HG03139 (cell line): ENCODE measurements at regions not wholly inside any gene's neighbourhood (a gene's known extent, or its start where the extent isn't known, plus 50 kb on each side); places are given as distances from the start of the nearest gene placed in this dataset.
"Not testable (repeated sequence)": the region's sequence is repeated elsewhere in the genome, so short reads cannot be mapped to it uniquely, and the experiment has no call there.

Experiments used
- ATAC-seq: cut with Tn5 transposase; IDR thresholded peaks from one replicate; pipeline ENCODE4 v1.9.1; 2021; ENCODE audit not compliant: unreplicated experiment

DNA sequence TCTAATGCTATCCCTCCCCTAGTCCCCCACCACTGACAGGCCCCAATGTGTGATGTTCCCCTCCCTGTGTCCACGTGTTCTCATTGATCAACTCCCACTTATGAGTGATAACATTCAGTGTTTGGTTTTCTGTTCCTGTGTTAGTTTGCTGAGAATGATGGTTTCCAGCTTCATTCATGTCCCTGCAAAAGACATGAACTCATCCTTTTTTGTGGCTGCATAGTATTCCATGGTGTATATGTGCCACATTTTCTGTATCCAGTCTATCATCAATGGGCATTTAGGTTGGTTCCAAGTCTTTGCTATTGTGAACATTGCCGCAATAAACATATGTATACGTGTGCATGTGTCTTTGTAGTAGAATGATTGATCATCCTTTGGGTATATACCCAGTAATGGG lies 153.1 kb downstream of the OR13H1 start:
- ATAC-seq = not testable (repeated sequence)

DNA sequence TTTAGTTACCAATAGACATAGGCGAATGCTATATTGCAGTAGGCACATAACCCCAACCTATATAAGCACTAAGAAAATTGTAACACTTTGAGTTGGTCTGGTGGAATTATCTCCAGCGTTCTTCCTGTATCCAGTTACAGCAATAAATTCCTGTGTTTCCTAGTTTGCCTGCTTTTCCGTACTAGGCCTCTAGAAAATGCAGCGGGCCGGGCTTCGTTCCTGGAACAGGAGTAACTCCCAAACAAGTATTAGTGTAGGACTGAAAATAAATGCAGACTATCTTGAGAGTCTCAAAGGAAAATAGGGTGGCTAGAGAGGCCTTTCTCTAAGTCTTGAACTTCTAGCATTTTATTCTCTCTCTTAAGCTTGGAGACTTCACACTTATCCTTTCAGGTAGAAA lies 159.8 kb downstream of the OR13H1 start:
- ATAC-seq = no peak

DNA sequence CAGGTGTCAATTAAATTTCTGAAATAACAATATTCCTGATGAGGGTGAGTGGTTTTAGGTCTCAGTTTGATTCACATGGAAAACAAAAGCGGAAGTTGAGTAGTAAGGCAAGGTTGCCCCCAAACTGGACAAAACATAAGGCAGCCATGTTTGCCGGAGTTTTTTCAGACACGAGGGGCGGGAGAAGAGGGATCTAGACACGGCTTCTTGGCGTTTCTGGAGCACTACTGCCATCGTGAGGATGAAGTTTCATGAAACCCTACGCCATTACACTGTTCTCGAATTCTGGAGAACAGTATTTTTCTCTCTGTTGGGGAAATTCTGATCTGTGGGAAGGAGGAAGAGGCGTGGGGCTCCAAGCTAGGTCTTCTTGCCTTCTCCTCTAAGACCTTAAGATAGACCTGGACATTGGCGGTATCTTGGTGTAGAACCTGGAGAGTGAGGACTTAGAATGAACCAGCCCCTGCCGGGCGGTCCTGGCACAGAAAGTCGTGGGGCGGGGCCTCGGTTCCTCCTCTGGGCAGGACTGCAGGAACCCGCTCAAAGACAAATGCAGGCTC lies 160.3 kb downstream of the OR13H1 start:
- no peak for ATAC-seq

DNA sequence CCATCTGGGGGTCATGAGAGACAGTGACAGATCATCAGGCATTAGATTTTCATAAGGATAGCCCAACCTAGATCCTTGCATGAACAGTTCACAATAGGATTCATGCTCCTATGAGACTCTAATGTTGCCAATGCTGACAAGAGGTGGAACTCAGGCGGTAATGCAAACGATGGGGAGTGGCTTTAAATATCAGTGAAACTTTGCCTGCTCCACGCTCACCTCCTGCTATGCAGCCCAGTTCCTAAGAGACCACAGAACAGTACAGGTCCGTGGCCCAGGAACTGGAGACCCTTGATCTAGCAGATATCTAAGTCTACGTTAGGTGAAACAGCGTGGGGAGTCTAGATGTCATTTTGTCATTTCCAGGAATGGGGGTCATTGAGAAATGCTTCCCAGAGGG lies 165.7 kb downstream of the OR13H1 start:
- ATAC-seq = no peak

DNA sequence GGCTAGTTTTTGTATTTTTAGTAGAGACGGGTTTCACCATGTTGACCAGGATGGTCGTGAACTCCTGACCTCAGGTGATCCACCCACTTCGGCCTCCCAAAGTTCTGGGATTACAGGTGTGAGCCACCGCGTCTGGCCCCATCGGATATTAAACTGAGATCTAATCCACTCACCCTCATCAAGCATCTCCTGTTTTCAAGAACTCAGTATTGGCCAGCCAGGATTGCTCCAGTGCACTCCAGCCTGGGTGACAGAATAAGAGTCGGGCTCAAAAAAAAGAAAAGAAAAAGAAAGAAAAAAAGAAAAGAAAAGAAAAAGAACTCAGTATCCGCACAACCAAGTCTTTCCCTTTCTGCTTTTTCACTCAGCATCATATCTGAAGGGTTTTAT lies 167.6 kb downstream of the OR13H1 start:
- no peak for ATAC-seq

DNA sequence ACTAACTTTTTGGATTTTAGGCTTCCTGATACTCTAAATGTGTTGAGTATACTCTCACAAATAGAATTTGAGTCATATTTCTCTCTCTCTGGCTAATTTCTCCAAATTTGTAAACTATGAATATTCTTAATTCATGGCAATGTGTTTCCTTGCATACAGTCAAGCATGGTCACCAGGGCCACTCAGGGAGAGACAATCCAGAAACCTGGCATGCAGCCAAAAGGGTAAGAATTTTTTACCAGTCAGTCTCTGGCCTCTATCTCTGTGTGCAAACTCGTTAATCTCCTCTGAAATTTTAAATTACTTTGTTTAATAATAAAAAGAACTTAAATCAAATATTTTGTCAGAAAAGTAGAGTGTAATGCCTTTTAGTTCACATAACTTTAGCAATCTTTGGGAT lies 179.8 kb downstream of the OR13H1 start:
- no peak for ATAC-seq

DNA sequence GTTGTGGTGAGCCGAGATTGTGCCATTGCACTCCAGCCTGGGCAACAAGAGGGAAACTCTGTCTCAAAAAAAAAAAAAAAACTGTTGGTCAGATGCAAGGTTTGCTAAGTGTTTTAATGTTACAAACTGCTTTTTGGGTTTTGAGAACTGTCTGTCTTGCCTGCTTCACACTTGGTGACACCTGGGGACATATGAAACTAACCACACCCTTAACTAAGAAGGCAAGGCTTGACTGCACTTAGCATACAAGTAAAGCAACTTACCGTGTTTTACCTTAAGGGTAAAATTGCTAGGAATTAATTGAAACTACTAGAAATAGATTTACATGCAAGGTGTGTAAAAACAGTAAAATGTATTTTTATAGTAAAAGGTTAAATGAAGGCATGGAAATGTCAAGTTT lies 180.4 kb downstream of the OR13H1 start:
- ATAC-seq = no peak

DNA sequence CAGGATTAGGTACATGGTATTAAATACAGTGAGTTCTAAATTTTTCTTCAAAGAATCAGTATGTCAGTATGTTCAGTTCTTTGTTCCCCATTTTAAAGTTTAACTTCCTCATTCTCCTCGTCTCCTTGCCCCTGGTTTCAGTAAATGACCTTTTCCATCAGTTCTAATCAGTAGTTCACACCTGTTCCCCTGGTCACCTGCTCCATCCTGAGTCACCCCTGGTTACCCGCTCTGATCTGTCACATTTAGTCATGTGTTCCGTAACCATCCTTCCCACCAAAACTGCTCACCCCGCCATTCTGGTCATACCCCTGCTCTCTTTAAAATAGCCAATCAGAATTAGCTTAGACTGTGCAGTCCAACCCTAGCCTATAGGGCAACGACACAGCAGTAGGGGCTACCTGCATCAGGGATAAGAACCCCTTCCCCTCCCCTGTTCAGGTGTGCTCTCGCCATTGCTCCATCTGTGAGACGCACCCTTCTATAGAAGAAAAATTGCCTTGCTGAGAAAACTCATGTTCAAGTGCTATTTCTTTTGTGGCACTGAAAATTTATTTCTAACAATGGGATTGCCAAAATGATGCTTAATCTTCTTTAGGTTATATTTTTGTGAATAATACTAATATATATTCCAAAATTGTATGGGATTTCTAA lies 181.3 kb downstream of the OR13H1 start:
- ATAC-seq = no peak

DNA sequence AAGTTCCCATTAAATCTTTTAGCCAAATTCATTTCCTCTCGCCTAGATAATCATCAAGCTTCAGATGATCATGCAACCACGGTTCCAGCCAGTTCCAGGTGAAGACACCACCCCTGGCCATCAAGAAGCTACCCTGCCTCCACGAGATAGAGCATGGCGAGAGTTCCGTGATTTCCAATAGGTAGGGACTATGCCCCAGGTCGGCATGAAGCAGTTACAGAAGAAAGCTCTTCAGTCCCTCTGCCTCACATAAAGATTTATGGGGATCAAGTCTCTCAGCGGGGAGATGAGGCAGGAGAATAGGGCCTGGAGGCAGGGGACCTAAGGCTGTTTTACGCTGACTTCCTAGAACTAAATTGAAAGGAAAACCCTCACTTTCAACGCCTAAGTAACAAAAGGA lies 183.9 kb downstream of the OR13H1 start:
- no peak for ATAC-seq

DNA sequence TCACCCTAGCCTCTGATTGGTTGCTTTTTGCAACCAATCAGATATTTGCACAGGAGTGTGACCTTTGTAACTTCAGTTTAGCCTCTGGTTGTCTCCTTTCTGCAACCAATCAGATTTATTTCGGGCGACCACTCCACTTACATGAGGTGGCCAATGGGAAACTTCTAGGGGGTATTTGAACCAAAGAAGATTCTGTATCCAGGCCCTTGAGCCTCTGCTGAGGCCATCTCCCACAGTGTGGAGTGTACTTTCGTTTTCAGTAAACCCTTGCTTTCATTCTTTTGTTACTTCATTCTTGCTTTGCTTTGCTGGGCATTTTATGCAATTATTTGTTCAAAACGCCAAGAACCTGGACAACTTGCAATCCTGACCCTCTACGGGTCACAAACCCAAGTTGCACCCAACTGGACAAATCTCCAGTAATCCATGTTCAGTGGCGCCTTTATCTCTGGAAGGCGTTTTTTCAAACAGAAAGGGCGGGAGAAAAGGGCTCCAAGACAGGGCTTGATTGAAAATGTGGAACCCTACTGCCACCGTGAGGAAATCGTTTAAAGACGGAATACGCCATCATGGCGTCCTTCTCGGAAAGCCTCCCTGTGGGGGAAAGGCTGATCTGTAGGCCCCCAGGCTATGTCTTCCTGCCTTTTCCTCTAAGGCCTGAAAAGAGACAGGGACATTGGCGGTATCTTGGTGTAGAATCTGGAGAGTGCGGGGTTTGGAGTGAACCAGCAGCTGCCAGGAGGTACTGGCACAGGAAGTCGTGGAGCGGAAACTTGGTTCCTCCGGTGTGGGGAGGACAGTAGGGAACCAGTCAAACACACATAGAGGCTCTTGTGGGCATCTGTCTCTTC lies 184.6 kb downstream of the OR13H1 start:
- no peak for ATAC-seq

DNA sequence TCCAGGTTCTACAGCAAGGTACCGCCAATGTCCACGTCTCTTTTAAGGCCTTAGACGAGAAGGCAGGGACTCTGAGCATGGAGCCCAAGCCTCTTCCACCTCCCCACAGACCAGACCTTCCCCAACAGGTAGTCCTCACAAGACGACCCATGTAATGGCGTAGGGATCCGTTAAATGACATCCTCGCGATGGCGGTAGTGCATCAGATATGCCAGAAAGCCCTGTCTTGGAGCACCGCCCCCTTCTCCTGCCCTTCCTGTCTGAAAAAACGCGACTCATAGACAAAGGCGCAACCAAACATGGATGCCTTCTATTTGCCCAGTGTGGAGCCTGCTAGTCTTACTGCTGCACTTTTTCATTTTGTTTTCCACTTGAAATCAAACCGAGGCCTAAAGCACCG lies 185.4 kb downstream of the OR13H1 start:
- no peak for ATAC-seq

DNA sequence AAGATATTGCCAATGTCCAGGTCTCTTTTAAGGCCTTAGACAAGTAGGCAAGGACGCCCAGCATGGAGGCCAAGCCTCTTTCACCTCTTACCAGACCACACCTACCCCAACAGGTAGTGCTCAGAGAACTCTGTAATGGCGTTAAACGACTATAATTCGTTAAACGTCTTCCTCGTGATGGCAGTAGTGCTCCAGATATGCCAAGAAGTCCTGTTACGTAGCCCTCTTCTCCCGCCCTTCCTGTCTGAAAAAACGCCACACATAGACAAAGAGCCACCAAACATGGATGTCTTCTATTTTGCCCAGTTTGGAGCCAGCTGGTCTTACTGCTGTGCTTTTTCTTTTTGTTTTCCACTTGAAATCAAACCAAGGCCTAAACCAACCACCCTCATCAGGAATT lies 190.7 kb downstream of the OR13H1 start:
- ATAC-seq = no peak

DNA sequence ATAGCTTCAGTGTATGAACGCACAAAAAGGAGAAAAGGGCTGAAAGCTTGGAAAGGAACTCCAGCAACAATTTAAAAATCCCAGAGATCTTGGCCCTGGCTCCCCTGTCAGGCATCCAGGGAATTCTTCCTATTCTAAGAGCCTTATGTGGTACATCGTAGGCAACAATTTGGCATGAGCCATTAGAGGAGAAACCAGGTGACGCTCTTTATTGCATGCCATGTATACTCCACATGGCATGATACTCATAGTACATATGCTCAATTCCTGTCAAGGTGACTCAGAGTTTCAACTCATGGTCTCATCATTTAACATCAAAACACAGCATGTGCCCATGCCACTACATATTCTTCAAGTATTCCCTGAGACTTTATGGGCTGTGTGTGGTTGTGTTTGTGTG lies 191.3 kb downstream of the OR13H1 start:
- no peak for ATAC-seq

DNA sequence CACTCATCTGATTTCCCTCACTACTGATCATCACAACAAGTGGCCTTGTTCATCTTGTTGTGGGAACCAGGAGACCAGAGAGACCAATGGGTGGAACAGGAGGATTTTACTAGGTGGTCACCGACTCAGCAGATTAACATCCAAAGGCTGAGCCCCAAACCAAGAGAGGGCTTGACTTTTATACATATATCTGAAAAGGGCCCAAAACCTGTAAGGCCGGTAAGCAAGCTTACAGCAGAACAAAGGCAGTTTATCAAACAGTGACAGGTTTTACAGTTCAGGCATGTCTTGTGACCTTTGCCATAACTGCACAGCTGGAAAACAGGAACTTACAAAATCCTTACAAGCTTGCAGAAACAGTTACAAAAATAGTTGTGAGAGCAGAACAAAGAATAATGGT lies 195.9 kb downstream of the OR13H1 start:
- no peak for ATAC-seq

DNA sequence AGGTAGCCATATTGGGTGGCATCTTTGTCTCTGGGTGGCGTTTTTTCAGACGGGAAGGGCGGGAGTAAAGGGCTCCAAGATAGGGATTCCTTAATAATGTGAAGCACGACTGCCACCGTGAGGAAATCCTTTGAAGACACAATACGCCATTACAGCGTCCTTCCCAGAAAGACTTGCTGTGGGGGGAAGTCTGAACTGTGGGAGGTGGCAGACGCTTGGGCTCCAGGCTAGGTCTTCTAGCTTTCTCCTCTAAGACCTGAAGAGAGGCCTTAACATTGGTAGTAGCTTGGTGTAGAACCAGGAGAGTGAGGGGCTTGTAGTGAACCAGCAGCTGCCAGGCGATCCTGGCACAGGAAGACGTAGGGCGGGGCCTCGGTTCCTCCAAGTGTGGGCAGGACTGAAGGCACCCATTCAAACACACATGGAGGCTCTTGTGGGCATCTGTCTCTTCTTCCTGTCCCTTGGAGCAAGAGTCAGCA lies 197.3 kb downstream of the OR13H1 start:
- ATAC-seq = no peak

DNA sequence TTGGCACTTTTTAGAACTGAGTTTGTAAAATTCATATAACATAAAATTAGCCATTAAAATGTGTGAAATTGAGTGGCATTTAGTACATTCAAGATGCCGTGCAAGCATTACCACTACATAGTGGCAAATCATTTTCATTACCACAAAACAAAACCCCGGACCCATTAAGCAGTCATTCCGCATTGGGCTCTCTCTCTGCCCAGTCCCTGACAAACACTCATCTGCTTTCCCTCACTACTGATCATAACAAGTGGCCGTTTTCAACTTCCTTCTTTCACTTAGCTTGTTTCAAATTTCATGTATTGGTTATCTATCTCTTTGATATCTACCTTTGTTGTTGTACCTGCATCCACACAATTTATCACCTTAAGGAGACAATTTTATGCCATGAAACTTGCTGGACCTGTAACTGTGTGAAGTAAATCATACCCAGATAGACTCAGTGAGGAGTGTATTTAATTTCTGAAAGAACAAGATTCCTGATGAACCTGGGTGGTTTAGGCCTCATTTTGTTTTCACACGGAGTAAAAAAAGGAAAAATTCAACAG lies 202.1 kb downstream of the OR13H1 start:
- no peak for ATAC-seq

DNA sequence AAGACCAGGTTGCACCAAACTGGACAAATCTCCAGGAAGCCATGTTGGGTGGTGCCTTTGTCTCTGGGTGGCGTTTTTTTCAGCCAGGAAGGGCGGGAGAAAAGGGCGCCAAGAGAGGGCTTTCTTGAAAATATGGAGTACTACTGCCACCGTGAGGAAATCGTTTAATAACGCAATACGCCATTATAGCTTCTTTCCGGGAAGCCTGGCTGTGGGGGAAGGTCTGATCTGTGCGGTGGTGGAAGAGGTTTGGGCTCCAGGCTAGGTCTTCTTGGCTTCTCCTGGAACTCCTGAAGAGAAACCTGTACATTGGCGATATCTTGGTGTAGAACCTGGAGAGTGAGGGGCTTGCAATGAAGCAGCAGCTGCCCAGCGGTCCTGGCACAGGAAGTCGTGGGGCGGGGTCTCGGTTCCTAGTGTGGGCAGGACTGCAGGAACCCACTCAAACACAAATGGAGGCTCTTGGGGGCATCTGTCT lies 202.7 kb downstream of the OR13H1 start:
- no peak for ATAC-seq

DNA sequence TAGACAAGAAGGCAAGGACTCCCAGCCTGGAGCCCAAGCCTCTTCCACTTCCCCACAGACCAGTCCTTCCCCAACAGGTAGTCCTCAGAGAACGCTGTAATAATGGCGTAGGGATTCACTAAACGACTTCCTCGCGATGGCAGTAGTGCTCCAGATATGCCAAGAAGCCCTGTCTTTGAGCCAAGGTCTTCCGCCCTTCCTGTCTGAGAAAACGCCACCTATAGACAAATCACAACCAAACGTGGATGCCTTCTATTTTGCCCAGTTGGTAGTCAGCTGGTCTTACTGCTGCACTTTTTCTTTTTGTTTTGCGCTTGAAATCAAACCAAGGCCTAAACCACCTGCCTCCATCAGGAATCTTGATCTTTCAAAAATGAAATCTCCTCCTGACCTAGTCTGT lies 203.3 kb downstream of the OR13H1 start:
- ATAC-seq = no peak

DNA sequence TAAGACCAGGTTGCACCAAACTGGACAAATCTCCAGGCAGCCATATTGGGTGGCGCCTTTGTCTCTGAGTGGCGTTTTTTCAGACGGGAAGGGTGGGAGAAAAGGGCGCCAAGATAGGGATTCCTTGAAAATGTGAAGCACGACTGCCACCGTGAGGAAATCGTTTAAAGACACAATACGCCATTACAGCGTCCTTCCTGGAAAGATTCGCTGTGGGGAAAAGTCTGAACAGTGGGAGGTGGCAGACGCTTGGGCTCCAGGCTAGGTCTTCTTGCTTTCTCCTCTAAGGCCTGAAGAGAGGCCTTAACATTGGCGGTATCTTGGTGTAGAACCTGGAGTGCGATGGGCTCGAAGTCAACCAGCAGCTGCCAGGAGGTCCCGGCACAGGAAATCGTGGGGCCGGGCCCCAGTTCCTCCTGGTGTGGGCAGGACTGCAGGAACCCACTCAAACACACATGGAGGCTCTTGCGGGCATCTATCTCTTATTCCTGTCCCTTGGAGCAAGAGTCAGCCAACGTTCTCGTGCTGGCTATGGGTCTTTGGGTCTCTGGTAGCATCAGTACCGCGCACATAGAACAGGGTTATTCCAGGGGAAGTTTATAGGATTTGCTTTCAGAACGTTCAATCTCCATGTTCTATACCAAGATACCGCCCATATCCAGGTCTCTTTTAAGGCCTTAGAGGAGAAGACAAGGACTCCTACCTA lies 208.8 kb downstream of the OR13H1 start:
- ATAC-seq = no peak

DNA sequence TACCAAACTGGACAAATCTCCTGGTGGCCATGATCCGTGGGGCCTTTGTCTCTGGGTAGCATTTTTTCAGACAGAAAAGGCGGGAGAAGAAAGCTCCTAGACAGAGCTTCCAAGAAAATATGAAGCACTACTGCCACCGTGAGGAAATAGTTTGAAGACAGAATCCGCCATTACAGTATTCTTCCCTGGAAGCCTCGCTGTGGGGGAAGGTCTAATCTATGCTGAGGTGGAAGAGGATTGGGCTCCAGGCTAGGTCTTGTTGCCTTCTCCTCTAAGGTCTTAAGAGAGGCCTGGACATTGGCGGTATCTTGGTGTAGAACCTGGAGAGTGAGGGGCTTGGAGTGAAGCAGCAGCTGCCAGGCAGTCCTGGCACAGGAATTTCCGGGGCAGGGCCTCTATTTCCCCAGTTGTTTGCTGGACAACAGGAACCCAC lies 218.9 kb downstream of the OR13H1 start:
- no peak for ATAC-seq

DNA sequence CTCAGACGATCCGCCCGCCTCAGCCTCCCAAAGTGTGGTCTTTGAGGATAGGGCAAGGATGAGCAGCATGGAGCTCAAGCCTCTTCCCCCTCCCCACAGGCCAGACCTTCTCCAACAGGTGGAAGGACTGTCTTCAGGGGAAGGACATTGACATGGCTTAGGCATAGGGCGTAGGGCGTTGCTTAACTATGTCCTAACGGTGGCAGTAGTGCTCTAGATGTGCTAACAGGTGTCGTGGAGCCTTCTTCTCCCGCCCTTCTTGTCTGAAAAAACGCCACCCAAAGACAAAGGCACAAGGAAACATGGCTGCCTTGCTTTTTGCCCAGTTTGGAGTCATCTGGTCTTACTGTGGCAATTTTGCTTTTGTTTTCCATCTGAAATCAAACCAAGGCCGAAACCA lies 219.8 kb downstream of the OR13H1 start:
- ATAC-seq = no peak
